Erythroblast (primary cell): ENCODE measurements at regions not wholly inside any gene's neighbourhood (a gene's known extent, or its start where the extent isn't known, plus 50 kb on each side); places are given as distances from the start of the nearest gene placed in this dataset.

ENCODE experiments used
- GATA1 ChIP-seq: IDR thresholded peaks from 2 replicates; pipeline ENCODE4 v1.6.1; 2011; ENCODE audit warnings: low read depth, mild to moderate bottlenecking, control low read depth, low read length, moderate library complexity
- POLR2A ChIP-seq: IDR thresholded peaks from 2 replicates; pipeline ENCODE4 v1.6.1; 2011; ENCODE audit warnings: mild to moderate bottlenecking, low read length

DNA sequence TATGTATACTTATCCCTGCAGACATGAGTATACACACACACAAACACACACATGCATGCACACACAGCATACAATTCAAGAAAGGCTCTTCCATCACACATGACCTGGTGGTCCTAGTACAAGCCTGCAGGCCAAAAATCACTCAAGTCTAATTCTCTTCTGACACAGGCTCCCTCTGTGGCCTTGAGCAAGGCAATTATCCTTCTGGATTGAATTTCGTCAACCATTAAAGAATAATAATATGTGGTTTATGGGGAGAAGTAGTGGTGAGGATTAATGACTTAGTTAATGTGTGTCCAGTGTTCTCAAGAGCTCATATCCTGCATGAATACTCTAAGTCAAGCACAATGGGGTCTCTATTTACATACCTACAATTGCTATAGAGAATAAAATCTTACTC, 161.8 kb upstream of the KIAA1217 start:
- TF ChIP-seq POLR2A: no peak
- TF ChIP-seq GATA1: no peak
